Thoracic aorta (tissue), 2 donors: ENCODE measurements at regions not wholly inside any gene's neighbourhood (a gene's known extent, or its start where the extent isn't known, plus 50 kb on each side); places are given as distances from the start of the nearest gene placed in this dataset.
"Not testable (repeated sequence)": the region's sequence is repeated elsewhere in the genome, so short reads cannot be mapped to it uniquely, and the experiment has no call there.

Experiments
- ATAC-seq: fragments of 150-250 bp; one replicate; pipeline ENCODE4 v1.8.0; 2017; ENCODE audit warnings: low read depth; ENCODE audit not compliant: insufficient number of reproducible peaks, low FRiP score
- DNase-seq: peaks from one replicate; pipeline ENCODE4 v3.0.0-alpha.2; 2020; ENCODE audit warnings: low spot score
- H3K27ac ChIP-seq, 2 donors: fragments of 200-600 bp; sonication (generic); 1 replicate in 1 of 2; 2 replicates in 1 of 2; pipeline ENCODE4 v1.5.1; 2016; ENCODE audit warnings: mild to moderate bottlenecking in 2 of 2, moderate library complexity in 2 of 2
- H3K27me3 ChIP-seq: fragments of 200-600 bp; sonication (generic); replicated peaks from 2 replicates; pipeline ENCODE4 v1.6.0; 2016; ENCODE audit warnings: mild to moderate bottlenecking; ENCODE audit not compliant: insufficient read depth
- H3K36me3 ChIP-seq: fragments of 200-600 bp; sonication (generic); one replicate; pipeline ENCODE4 v1.5.1; 2016
- H3K4me1 ChIP-seq, 2 donors: fragments of 200-600 bp; sonication (generic); 1 replicate in 1 of 2; 2 replicates in 1 of 2; pipeline versions ENCODE4 v1.5.1 to v1.6.0; 2016; ENCODE audit warnings: low read depth in 2 of 2, mild to moderate bottlenecking in 1 of 2; ENCODE audit not compliant: control insufficient read depth in 1 of 2
- H3K4me3 ChIP-seq: fragments of 200-600 bp; sonication (generic); 2 replicates; pipeline ENCODE4 v1.5.1; 2016; ENCODE audit warnings: mild to moderate bottlenecking
- H3K9me3 ChIP-seq: fragments of 200-600 bp; sonication (generic); 2 replicates; pipeline ENCODE4 v1.5.1; 2016
- CTCF ChIP-seq: fragments of 200-600 bp; sonication (generic); IDR thresholded peaks from one replicate; pipeline ENCODE4 v1.5.1; 2019; ENCODE audit warnings: antibody characterized with exemption

GRCh38 chr9:7739595-7739994 lies 60.0 kb downstream of the DMAC1 start:
- DNase-seq (no peak), ATAC-seq (no peak)
- no peaks in the 10 kb centered on the region for H3K9me3 ChIP-seq
- no peaks in the 10 kb centered on the region for H3K27me3 ChIP-seq
- no peaks in the 10 kb centered on the region for H3K4me1 ChIP-seq
- H3K4me3 ChIP-seq: no peak overlapping the region
- no peaks in the 10 kb centered on the region for H3K36me3 ChIP-seq
- TF ChIP-seq CTCF: no peak
- no peak overlapping the region for H3K27ac ChIP-seq

- DNase-seq: no peak
Measured at GRCh38 chr9:7735311-7735710, 64.3 kb downstream of the DMAC1 start.

GRCh38 chr9:7730164-7730445 lies 69.5 kb downstream of the DMAC1 start:
- no peak for TF ChIP-seq CTCF
- no peak for ATAC-seq
- Histone ChIP-seq H3K4me3 (no peak overlapping the region), H3K27ac (no peak overlapping the region), H3K9me3 (no peaks in the 10 kb centered on the region), H3K4me1 (no peaks in the 10 kb centered on the region), H3K36me3 (no peaks in the 10 kb centered on the region), H3K27me3 (no peaks in the 10 kb centered on the region)
- no peak for DNase-seq

More at GRCh38 chr9:7735311-7735710, 64.3 kb downstream of the DMAC1 start:
- Histone ChIP-seq H3K27me3 (no peaks in the 10 kb centered on the region), H3K4me3 (no peak overlapping the region), H3K27ac (no peak overlapping the region), H3K4me1 (no peaks in the 10 kb centered on the region), H3K9me3 (no peaks in the 10 kb centered on the region), H3K36me3 (no peaks in the 10 kb centered on the region)
- no peak for ATAC-seq
- TF ChIP-seq CTCF: no peak

GRCh38 chr9:7729371-7730163 lies 70.0 kb downstream of the DMAC1 start:
- TF ChIP-seq CTCF: no peak
- H3K36me3 ChIP-seq: no peaks in the 10 kb centered on the region
- DNase-seq (no peak), ATAC-seq (no peak)
- no peak overlapping the region for H3K27ac ChIP-seq
- H3K4me1 ChIP-seq: no peaks in the 10 kb centered on the region
- H3K9me3 ChIP-seq: no peaks in the 10 kb centered on the region
- no peak overlapping the region for H3K4me3 ChIP-seq
- no peaks in the 10 kb centered on the region for H3K27me3 ChIP-seq

- TF ChIP-seq CTCF: no peak
- no peak overlapping the region for H3K27ac ChIP-seq
- no peak for ATAC-seq
Measured at GRCh38 chr9:7721291-7721690, 78.3 kb downstream of the DMAC1 start.

GRCh38 chr9:7713088-7713487 lies 86.5 kb downstream of the DMAC1 start:
- not testable (repeated sequence) for H3K36me3 ChIP-seq, DNase-seq, ATAC-seq, H3K4me3 ChIP-seq, H3K27ac ChIP-seq, H3K27me3 ChIP-seq, H3K4me1 ChIP-seq, H3K9me3 ChIP-seq

More at GRCh38 chr9:7721291-7721690, 78.3 kb downstream of the DMAC1 start:
- Histone ChIP-seq H3K36me3 (no peaks in the 10 kb centered on the region), H3K4me1 (no peaks in the 10 kb centered on the region), H3K27me3 (no peaks in the 10 kb centered on the region), H3K4me3 (no peak overlapping the region), H3K9me3 (no peaks in the 10 kb centered on the region)
- DNase-seq: no peak
